ENCODE measurements at regions not wholly inside any gene's neighbourhood (a gene's known extent, or its start where the extent isn't known, plus 50 kb on each side); places are given as distances from the start of the nearest gene placed in this dataset.

DNA sequence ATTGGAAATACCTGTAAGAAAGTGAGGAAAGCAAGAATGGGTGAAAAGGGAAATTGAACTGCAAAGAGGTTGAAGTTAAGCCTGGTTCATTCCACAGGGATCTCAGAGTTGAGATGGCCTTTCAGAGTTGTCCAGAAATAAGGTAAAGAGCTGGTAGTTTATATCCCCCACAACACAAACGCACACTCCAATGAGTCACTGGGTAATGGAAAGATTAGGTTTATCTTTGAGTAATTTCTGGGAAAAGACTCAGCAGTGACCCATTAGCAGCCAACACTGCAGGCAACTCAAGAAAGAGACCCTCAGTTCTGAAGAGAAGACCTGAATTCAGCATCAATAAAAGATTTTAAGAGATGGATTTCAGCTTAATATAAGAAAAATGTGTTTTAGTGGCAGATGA is 485.5 kb downstream of the PTPRC start:
- Histone ChIP-seq H2AFZ (ENCODE audit: low read depth, low read length, severe bottlenecking) (no peak overlapping the region), H3K27ac (ENCODE audit: low read depth, low read length) (no peak overlapping the region), H3K27me3 (ENCODE audit: low read length) (no peaks in the 10 kb centered on the region), H3K4me3 (ENCODE audit: insufficient read depth, low read length, poor library complexity, severe bottlenecking) (no peak overlapping the region), H3K79me2 (ENCODE audit: insufficient read depth, low read length) (no peaks in the 10 kb centered on the region), H3K4me2 (ENCODE audit: low read depth, low read length, poor library complexity, severe bottlenecking) (no peak overlapping the region), H3K9me3 (ENCODE audit: insufficient read depth, low read length) (no peaks in the 10 kb centered on the region), H3F3A (ENCODE audit: insufficient read depth) (no peaks in the 10 kb centered on the region), H3K36me3 (ENCODE audit: low read length) (no peaks in the 10 kb centered on the region), H3K9me2 (replicated peaks; ENCODE audit: insufficient read depth, low read length) (no peaks in the 10 kb centered on the region), H4K20me1 (ENCODE audit: low read depth, low read length) (no peaks in the 10 kb centered on the region), H3K9ac (ENCODE audit: low read length) (no peak overlapping the region)
- TF ChIP-seq, protein P1, sequence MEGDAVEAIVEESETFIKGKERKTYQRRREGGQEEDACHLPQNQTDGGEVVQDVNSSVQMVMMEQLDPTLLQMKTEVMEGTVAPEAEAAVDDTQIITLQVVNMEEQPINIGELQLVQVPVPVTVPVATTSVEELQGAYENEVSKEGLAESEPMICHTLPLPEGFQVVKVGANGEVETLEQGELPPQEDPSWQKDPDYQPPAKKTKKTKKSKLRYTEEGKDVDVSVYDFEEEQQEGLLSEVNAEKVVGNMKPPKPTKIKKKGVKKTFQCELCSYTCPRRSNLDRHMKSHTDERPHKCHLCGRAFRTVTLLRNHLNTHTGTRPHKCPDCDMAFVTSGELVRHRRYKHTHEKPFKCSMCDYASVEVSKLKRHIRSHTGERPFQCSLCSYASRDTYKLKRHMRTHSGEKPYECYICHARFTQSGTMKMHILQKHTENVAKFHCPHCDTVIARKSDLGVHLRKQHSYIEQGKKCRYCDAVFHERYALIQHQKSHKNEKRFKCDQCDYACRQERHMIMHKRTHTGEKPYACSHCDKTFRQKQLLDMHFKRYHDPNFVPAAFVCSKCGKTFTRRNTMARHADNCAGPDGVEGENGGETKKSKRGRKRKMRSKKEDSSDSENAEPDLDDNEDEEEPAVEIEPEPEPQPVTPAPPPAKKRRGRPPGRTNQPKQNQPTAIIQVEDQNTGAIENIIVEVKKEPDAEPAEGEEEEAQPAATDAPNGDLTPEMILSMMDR (IDR thresholded peaks at IDR 0.05; ENCODE audit: insufficient read depth, low read length, poor library complexity, severe bottlenecking), result no peak
- no peak for TF ChIP-seq EZH2phosphoT487 (conservative IDR thresholded peaks at IDR 0.05; ENCODE audit: low read length)

DNA sequence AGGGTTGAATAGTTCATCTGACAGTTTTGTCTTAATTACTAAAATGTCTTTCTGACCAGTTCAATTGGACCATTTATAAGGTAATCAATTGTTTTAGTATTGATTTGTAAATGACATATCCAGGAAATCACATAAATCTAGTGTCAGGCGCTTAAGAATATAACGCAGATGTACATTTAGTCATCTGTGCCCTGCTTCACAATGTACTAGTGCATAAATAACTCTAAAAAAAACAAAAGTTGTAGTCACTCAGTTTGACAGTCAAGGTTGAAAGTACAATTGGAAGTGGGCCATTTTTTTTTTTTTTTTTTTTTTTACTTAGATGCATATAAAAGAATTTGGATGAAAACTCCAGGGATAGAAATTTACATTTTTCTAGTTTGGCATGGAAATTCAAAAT is 490.4 kb downstream of the PTPRC start:
- Histone ChIP-seq H3F3A (ENCODE audit: insufficient read depth) (no peaks in the 10 kb centered on the region), H3K9ac (ENCODE audit: low read length) (no peak overlapping the region), H4K20me1 (ENCODE audit: low read depth, low read length) (no peaks in the 10 kb centered on the region), H3K27ac (ENCODE audit: low read depth, low read length) (no peak overlapping the region), H3K4me3 (ENCODE audit: insufficient read depth, low read length, poor library complexity, severe bottlenecking) (no peak overlapping the region), H3K9me2 (replicated peaks; ENCODE audit: insufficient read depth, low read length) (no peaks in the 10 kb centered on the region), H3K79me2 (ENCODE audit: insufficient read depth, low read length) (no peaks in the 10 kb centered on the region), H3K9me3 (ENCODE audit: insufficient read depth, low read length) (no peaks in the 10 kb centered on the region), H2AFZ (ENCODE audit: low read depth, low read length, severe bottlenecking) (no peak overlapping the region), H3K27me3 (ENCODE audit: low read length) (no peaks in the 10 kb centered on the region), H3K36me3 (ENCODE audit: low read length) (no peaks in the 10 kb centered on the region), H3K4me2 (ENCODE audit: low read depth, low read length, poor library complexity, severe bottlenecking) (no peak overlapping the region)
- TF ChIP-seq, protein P1 (IDR thresholded peaks at IDR 0.05; ENCODE audit: insufficient read depth, low read length, poor library complexity, severe bottlenecking), result no peak
- TF ChIP-seq EZH2phosphoT487 (conservative IDR thresholded peaks at IDR 0.05; ENCODE audit: low read length), result no peak

DNA sequence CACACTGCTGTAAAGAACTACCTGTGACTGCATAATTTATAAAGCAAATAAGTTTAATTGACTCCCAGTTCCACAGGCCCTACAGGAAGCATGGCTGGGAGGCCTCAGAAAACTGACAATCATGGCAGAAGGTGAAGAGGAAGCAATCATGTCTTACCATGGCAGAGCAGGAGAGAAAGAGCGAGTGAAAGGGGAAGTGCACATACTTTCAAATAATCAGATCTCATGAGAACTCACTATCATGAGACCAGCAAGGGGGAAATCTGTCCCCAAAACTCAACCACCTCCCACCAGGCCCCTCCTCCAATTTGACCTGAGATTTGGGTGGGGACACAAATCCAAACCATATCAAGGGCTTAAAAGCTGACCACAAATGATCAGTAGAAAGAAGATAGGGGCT is 493.2 kb downstream of the PTPRC start:
- H3K36me3 ChIP-seq (ENCODE audit: low read length), result no peaks in the 10 kb centered on the region
- H3K9ac ChIP-seq (ENCODE audit: low read length), result no peak overlapping the region
- no peak for TF ChIP-seq EZH2phosphoT487 (conservative IDR thresholded peaks at IDR 0.05; ENCODE audit: low read length)
- TF ChIP-seq, protein P1 (IDR thresholded peaks at IDR 0.05; ENCODE audit: insufficient read depth, low read length, poor library complexity, severe bottlenecking), result no peak
- no peaks in the 10 kb centered on the region for H3K27me3 ChIP-seq (ENCODE audit: low read length)
- H3K9me2 ChIP-seq (replicated peaks; ENCODE audit: insufficient read depth, low read length), result no peaks in the 10 kb centered on the region
- H3F3A ChIP-seq (ENCODE audit: insufficient read depth), result no peaks in the 10 kb centered on the region
- H4K20me1 ChIP-seq (ENCODE audit: low read depth, low read length), result no peaks in the 10 kb centered on the region
- no peak overlapping the region for H3K4me2 ChIP-seq (ENCODE audit: low read depth, low read length, poor library complexity, severe bottlenecking)
- H3K4me3 ChIP-seq (ENCODE audit: insufficient read depth, low read length, poor library complexity, severe bottlenecking), result no peak overlapping the region
- no peaks in the 10 kb centered on the region for H3K79me2 ChIP-seq (ENCODE audit: insufficient read depth, low read length)
- no peak overlapping the region for H2AFZ ChIP-seq (ENCODE audit: low read depth, low read length, severe bottlenecking)
- no peaks in the 10 kb centered on the region for H3K9me3 ChIP-seq (ENCODE audit: insufficient read depth, low read length)
- H3K27ac ChIP-seq (ENCODE audit: low read depth, low read length), result no peak overlapping the region
